HepG2 (cell line): ENCODE measurements at regions not wholly inside any gene's neighbourhood (a gene's known extent, or its start where the extent isn't known, plus 50 kb on each side); places are given as distances from the start of the nearest gene placed in this dataset.

Experiments used
- ATAC-seq: fragments of 200-7000 bp; cut with Tn5 transposase; 3 replicates; pipeline ENCODE4 v1.9.1; 2020; ENCODE audit warnings: mild to moderate bottlenecking, moderate library complexity
- BruUV-seq: library from RNA; stranded (reverse); fragments of 400-500 nt; replicated peaks from 2 replicates; lab custom pipeline; 2021; lab: Mats Ljungman, UMichigan
- CTCF ChIA-PET: fragments of 300-600 bp; formaldehyde crosslinking; extraction: SDS; loops from one replicate; lab custom pipeline; 2021; ENCODE audit warnings: low total read pairs, inconsistent platforms, low intra/inter-chr PET ratio; lab: Yijun Ruan, JAX
- POLR2A ChIA-PET: fragments of 350-600 bp; sonication (Branson Sonifier 250); formaldehyde crosslinking; loops from one replicate; lab custom pipeline; 2020; ENCODE audit warnings: antibody characterized with exemption, inconsistent platforms; lab: Yijun Ruan, JAX
- DNase-seq: peaks from one replicate; pipeline ENCODE4 v3.0.0-alpha.2; 2015; ENCODE audit warnings: low spot score
- FAIRE-seq: peaks from 3 replicates; lab custom pipeline; 2011; peaks lifted over from hg19 to GRCh38; lab: Jason Lieb, UNC
- H2AFZ ChIP-seq: one replicate; pipeline ENCODE4 v1.6.1; 2011; ENCODE audit warnings: low read length, inconsistent platforms
- H3K27ac ChIP-seq: fragments of 300-600 bp; 3 replicates; pipeline ENCODE4 v1.8.0; 2011; ENCODE audit warnings: mixed run types, mild to moderate bottlenecking, mixed read lengths, low read length, inconsistent platforms; ENCODE audit not compliant: insufficient read depth; ENCODE audit errors: extremely low read length
- H3K27me3 ChIP-seq, 2 experiments: fragments of 200-600 bp in 1 of 2; 2 replicates in 1 of 2; 3 replicates in 1 of 2; pipeline versions ENCODE4 v1.6.0 to v1.8.0; 2011; ENCODE audit warnings: low read length in 2 of 2, mild to moderate bottlenecking in 2 of 2, moderate library complexity in 2 of 2, inconsistent platforms in 1 of 2; ENCODE audit not compliant: insufficient read depth in 2 of 2, control insufficient read depth in 1 of 2
- H3K36me3 ChIP-seq, 2 experiments: fragments of 200-600 bp in 1 of 2; replicated peaks in 1 of 2; 2 replicates in 1 of 2; 3 replicates in 1 of 2; pipeline versions ENCODE4 v1.5.1 to v1.8.0; 2011; ENCODE audit warnings: low read length in 2 of 2, inconsistent platforms in 1 of 2; ENCODE audit not compliant: insufficient read depth in 2 of 2, control insufficient read depth in 1 of 2
- H3K4me1 ChIP-seq: 2 replicates; pipeline ENCODE4 v1.5.1; 2012; ENCODE audit warnings: low read length, inconsistent platforms; ENCODE audit not compliant: insufficient read depth
- H3K4me2 ChIP-seq: 2 replicates; pipeline ENCODE4 v1.6.0; 2011; ENCODE audit warnings: low read depth, low read length, inconsistent platforms
- H3K4me3 ChIP-seq, 3 experiments: fragments of 200-600 bp in 1 of 3; sonication (generic), shearing (Covaris generic) in 1 of 3; replicated peaks in 1 of 3; 2 replicates each; pipeline ENCODE4 v1.5.1; 2011 to 2016; ENCODE audit warnings: low read length in 3 of 3, inconsistent platforms in 2 of 3, low read depth in 2 of 3, mild to moderate bottlenecking in 2 of 3, control low read depth in 1 of 3, mixed read lengths in 1 of 3; ENCODE audit not compliant: insufficient read depth in 1 of 3
- H3K79me2 ChIP-seq: one replicate; pipeline ENCODE4 v1.6.1; 2011; ENCODE audit warnings: low read length, inconsistent platforms; ENCODE audit not compliant: insufficient read depth
- H3K9ac ChIP-seq: 2 replicates; pipeline ENCODE4 v1.6.0; 2011; ENCODE audit warnings: mild to moderate bottlenecking, low read depth, low read length, inconsistent platforms; ENCODE audit not compliant: insufficient read depth
- H3K9me3 ChIP-seq: 2 replicates; pipeline ENCODE4 v1.5.1; 2012; ENCODE audit warnings: mild to moderate bottlenecking, low read length
- H4K20me1 ChIP-seq: 2 replicates; pipeline ENCODE4 v1.6.0; 2011; ENCODE audit warnings: inconsistent platforms, mild to moderate bottlenecking, low read length, moderate library complexity; ENCODE audit not compliant: insufficient read depth
- CHD4 ChIP-seq: fragments of 200-600 bp; sonication (generic); IDR thresholded peaks from 2 replicates; pipeline ENCODE4 v1.7.0; 2017; ENCODE audit warnings: mild to moderate bottlenecking, low read length, borderline replicate concordance
- CSRNP1 ChIP-seq: sonication (generic); formaldehyde crosslinking; IDR thresholded peaks from 2 replicates; pipeline ENCODE4 v1.8.1; 2023; ENCODE audit warnings: mild to moderate bottlenecking, missing genetic modification reagents
- KDM3A ChIP-seq: IDR thresholded peaks from 2 replicates; pipeline ENCODE4 v1.6.1; 2018; ENCODE audit warnings: low read depth, missing compliant biosample characterization
- KDM4B ChIP-seq: sonication (generic); formaldehyde crosslinking; IDR thresholded peaks from 2 replicates; pipeline ENCODE4 v1.4.0; 2020; ENCODE audit warnings: missing genetic modification reagents
- MAZ ChIP-seq, 2 experiments: sonication (generic) in 1 of 2; formaldehyde crosslinking in 1 of 2; IDR thresholded peaks; 2 replicates each; pipeline versions ENCODE4 v1.5.0 to v1.6.1; 2012 to 2020; ENCODE audit warnings: low read depth in 2 of 2, mild to moderate bottlenecking in 2 of 2, borderline replicate concordance in 1 of 2, improper control_type of control experiment in 1 of 2, low read length in 1 of 2, missing genetic modification reagents in 1 of 2, moderate library complexity in 1 of 2
- NCOA1 ChIP-seq: sonication (generic); formaldehyde crosslinking; IDR thresholded peaks from 2 replicates; pipeline ENCODE4 v1.9.0; 2021; ENCODE audit warnings: missing genetic modification reagents
- RERE ChIP-seq: IDR thresholded peaks from 2 replicates; pipeline ENCODE4 v1.6.1; 2016; ENCODE audit warnings: low read depth, missing genetic modification reagents, missing compliant biosample characterization
- RFXAP ChIP-seq: sonication (generic); formaldehyde crosslinking; IDR thresholded peaks from 2 replicates; pipeline ENCODE4 v1.4.0; 2020; ENCODE audit warnings: missing genetic modification reagents, borderline replicate concordance
- SMARCC2 ChIP-seq: fragments of 450-650 bp; IDR thresholded peaks from 2 replicates; pipeline ENCODE4 v1.6.1; 2017; ENCODE audit warnings: antibody characterized with exemption, mild to moderate bottlenecking
- ZNF329 ChIP-seq: sonication (generic); formaldehyde crosslinking; IDR thresholded peaks from 2 replicates; pipeline ENCODE4 v1.9.0; 2021; ENCODE audit warnings: low read depth, mild to moderate bottlenecking, missing genetic modification reagents
- ZNF337 ChIP-seq: sonication (generic); formaldehyde crosslinking; IDR thresholded peaks from 2 replicates; pipeline ENCODE4 v1.5.1; 2020; ENCODE audit warnings: missing genetic modification reagents, low read depth, mild to moderate bottlenecking, borderline replicate concordance
- ZNF510 ChIP-seq: sonication (generic); formaldehyde crosslinking; IDR thresholded peaks from 2 replicates; pipeline ENCODE4 v1.4.0; 2020; ENCODE audit warnings: low read depth, mild to moderate bottlenecking, missing genetic modification reagents
- ZNF569 ChIP-seq: sonication (generic); formaldehyde crosslinking; IDR thresholded peaks from 2 replicates; pipeline ENCODE4 v1.5.0; 2020; ENCODE audit warnings: mild to moderate bottlenecking, missing genetic modification reagents, moderate library complexity, borderline replicate concordance
- ZNF597 ChIP-seq: sonication (generic); formaldehyde crosslinking; IDR thresholded peaks from 2 replicates; pipeline ENCODE4 v1.5.0; 2020; ENCODE audit warnings: missing genetic modification reagents
- ZNF616 ChIP-seq: sonication (generic); formaldehyde crosslinking; IDR thresholded peaks from 2 replicates; pipeline ENCODE4 v1.5.0; 2020; ENCODE audit warnings: low read depth, mild to moderate bottlenecking, missing genetic modification reagents
- ZNF740 ChIP-seq: sonication (generic); formaldehyde crosslinking; IDR thresholded peaks from 2 replicates; pipeline ENCODE4 v1.4.0; 2020; ENCODE audit warnings: missing genetic modification reagents
- ZNF883 ChIP-seq: sonication (generic); formaldehyde crosslinking; IDR thresholded peaks from 2 replicates; pipeline ENCODE4 v1.5.1; 2020; ENCODE audit warnings: mild to moderate bottlenecking, missing genetic modification reagents; ENCODE audit errors: not compliant biosample characterization
- in situ Hi-C: cut with HindIII; loops from 2 replicates; pipeline ENCODE4 v1.10.0; 2017; ENCODE audit warnings: low pct_unique_long_range_greater_than_20kb; ENCODE audit not compliant: extremely low pct_ligation_motif_present
- intact Hi-C: fragments of 100-400 bp; cut with micrococcal nuclease; formaldehyde crosslinking; loops from one replicate; pipeline ENCODE4 v1.10.0; 2022; ENCODE audit not compliant: unreplicated experiment

GRCh38 chr4:122514671-122515070 is 58.1 kb upstream of the IL2 start (continued):
- no peak for TF ChIP-seq CSRNP1 (CRISPR knock-in tag)
- no peak for TF ChIP-seq RFXAP (CRISPR knock-in tag)
- TF ChIP-seq SMARCC2, result no peak
- no peak for TF ChIP-seq ZNF883 (CRISPR knock-in tag)
- no peak for TF ChIP-seq KDM4B
- TF ChIP-seq ZNF616 (CRISPR knock-in tag), result no peak
- TF ChIP-seq ZNF569, result no peak
- TF ChIP-seq KDM3A (CRISPR knock-in tag), result no peak
- no peak for TF ChIP-seq ZNF740

- Histone ChIP-seq H3K4me2 (no peak overlapping the region), H3K79me2 (no peaks in the 10 kb centered on the region), H2AFZ (no peak overlapping the region), H3K9ac (no peak overlapping the region), H3K27me3 (no peaks in the 10 kb centered on the region), H4K20me1 (no peaks in the 10 kb centered on the region), H3K36me3 (no peaks in the 10 kb centered on the region), H3K4me1 (no peaks in the 10 kb centered on the region), H3K4me3 (no peak overlapping the region), H3K9me3 (no peaks in the 10 kb centered on the region), H3K27ac (no peak overlapping the region)
- intact Hi-C loops, result no loop called here
- FAIRE-seq (no peak), DNase-seq (no peak), ATAC-seq (no peak)
- CTCF ChIA-PET, result no interaction called here
- in situ Hi-C loops, result no loop called here
- BruUV-seq, result no TSS peak
- POLR2A ChIA-PET, result no interaction called here
- TF ChIP-seq CHD4, result no peak
- no peak for TF ChIP-seq ZNF337 (CRISPR knock-in tag)
- no peak for TF ChIP-seq ZNF510 (CRISPR knock-in tag)
- TF ChIP-seq ZNF329 (CRISPR knock-in tag), result no peak
- no peak for TF ChIP-seq ZNF597 (CRISPR knock-in tag)
- TF ChIP-seq RERE (CRISPR knock-in tag), result no peak
- TF ChIP-seq NCOA1, result no peak
- TF ChIP-seq MAZ (IDR thresholded peaks at IDR 0.05; ENCODE audit: borderline replicate concordance, low read depth, low read length), result no peak
- no peak for TF ChIP-seq MAZ (CRISPR knock-in tag; IDR thresholded peaks at IDR 0.05; ENCODE audit: low read depth)
These were observed 55.9 kb upstream of the IL2 start for GRCh38 chr4:122512430-122512829.
